RWPE2 (cell line): ENCODE measurements at regions not wholly inside any gene's neighbourhood (a gene's known extent, or its start where the extent isn't known, plus 50 kb on each side); places are given as distances from the start of the nearest gene placed in this dataset.
A peak's percentile ranks its signal among the peaks of the same experiment; 100 is the strongest.

Experiments used
- ATAC-seq: fragments of 200-7000 bp; cut with Tn5 transposase; 3 replicates; pipeline ENCODE4 v1.9.1; 2021; ENCODE audit warnings: low read depth
- DNase-seq: peaks from one replicate; pipeline ENCODE4 v3.0.0-alpha.2; 2020; ENCODE audit warnings: low spot score
- H3K27ac ChIP-seq: fragments of 450-650 bp; 2 replicates; pipeline ENCODE4 v1.5.1; 2017; ENCODE audit warnings: mild to moderate bottlenecking; ENCODE audit not compliant: poor library complexity, severe bottlenecking
- H3K27me3 ChIP-seq: fragments of 250-450 bp; sonication (Bioruptor Pico); 2 replicates; pipeline ENCODE4 v1.5.1; 2021; ENCODE audit warnings: mild to moderate bottlenecking, moderate library complexity; ENCODE audit not compliant: insufficient read depth, poor library complexity, severe bottlenecking
- H3K36me3 ChIP-seq: fragments of 250-450 bp; sonication (Bioruptor Pico); 2 replicates; pipeline ENCODE4 v1.5.1; 2020; ENCODE audit warnings: low read depth, mild to moderate bottlenecking, moderate library complexity
- H3K4me1 ChIP-seq: fragments of 250-450 bp; sonication (Bioruptor Pico); 2 replicates; pipeline ENCODE4 v1.5.1; 2021; ENCODE audit warnings: mild to moderate bottlenecking, moderate library complexity; ENCODE audit not compliant: insufficient read depth, poor library complexity, severe bottlenecking
- H3K4me3 ChIP-seq: fragments of 250-450 bp; sonication (Bioruptor Pico); 2 replicates; pipeline ENCODE4 v1.5.1; 2021; ENCODE audit warnings: mild to moderate bottlenecking, moderate library complexity; ENCODE audit not compliant: severe bottlenecking
- H3K9me3 ChIP-seq: fragments of 250-450 bp; sonication (Bioruptor Pico); 2 replicates; pipeline ENCODE4 v1.5.1; 2021; ENCODE audit warnings: mild to moderate bottlenecking, moderate library complexity; ENCODE audit not compliant: severe bottlenecking
- CTCF ChIP-seq: fragments of 450-650 bp; IDR thresholded peaks from one replicate; pipeline ENCODE4 v1.5.1; 2017; ENCODE audit warnings: mild to moderate bottlenecking, moderate library complexity; ENCODE audit not compliant: poor library complexity, severe bottlenecking

- Histone ChIP-seq H3K9me3 (no peaks in the 10 kb centered on the region), H3K27me3 (no peaks in the 10 kb centered on the region), H3K27ac (peak overlapping the region; percentile 7), H3K36me3 (no peaks in the 10 kb centered on the region), H3K4me3 (no peak overlapping the region), H3K4me1 (peaks cover 34% of the 10 kb centered on the region)
- DNase-seq (no peak), ATAC-seq (no peak)
- no peak for TF ChIP-seq CTCF
These were observed 312.1 kb upstream of the TGFBR2 start for GRCh38 chr3:30294241-30294667.

GRCh38 chr3:30297112-30297511, 309.3 kb upstream of the TGFBR2 start:
- no peak for TF ChIP-seq CTCF
- Histone ChIP-seq H3K4me1 (peaks cover 37% of the 10 kb centered on the region), H3K36me3 (no peaks in the 10 kb centered on the region), H3K27ac (no peak overlapping the region), H3K9me3 (no peaks in the 10 kb centered on the region), H3K4me3 (no peak overlapping the region), H3K27me3 (no peaks in the 10 kb centered on the region)
- DNase-seq: no peak
- no peak for ATAC-seq

- Histone ChIP-seq H3K9me3 (no peaks in the 10 kb centered on the region), H3K4me1 (peaks cover 25% of the 10 kb centered on the region), H3K27me3 (no peaks in the 10 kb centered on the region), H3K27ac (peak overlapping the region; percentile 94), H3K36me3 (no peaks in the 10 kb centered on the region), H3K4me3 (no peak overlapping the region)
- no peak for DNase-seq
- peak; percentile 88 for ATAC-seq
- TF ChIP-seq CTCF: no peak
These were observed 306.6 kb upstream of the TGFBR2 start for GRCh38 chr3:30299674-30300385.

- Histone ChIP-seq H3K4me3 (no peak overlapping the region), H3K27ac (peak overlapping the region; percentile 94), H3K27me3 (no peaks in the 10 kb centered on the region), H3K4me1 (peaks cover 29% of the 10 kb centered on the region), H3K36me3 (no peaks in the 10 kb centered on the region), H3K9me3 (no peaks in the 10 kb centered on the region)
- ATAC-seq: no peak
- no peak for TF ChIP-seq CTCF
- DNase-seq: no peak
These were observed 305.6 kb upstream of the TGFBR2 start for GRCh38 chr3:30300809-30301208.

GRCh38 chr3:30302027-30302426, 304.4 kb upstream of the TGFBR2 start:
- ATAC-seq: peak; percentile 69
- Histone ChIP-seq H3K36me3 (no peaks in the 10 kb centered on the region), H3K9me3 (no peaks in the 10 kb centered on the region)

More at GRCh38 chr3:30302027-30302426, 304.4 kb upstream of the TGFBR2 start:
- TF ChIP-seq CTCF: no peak
- H3K27me3 ChIP-seq: no peaks in the 10 kb centered on the region
- no peak for DNase-seq
- H3K27ac ChIP-seq: peak overlapping the region; percentile 94
- H3K4me3 ChIP-seq: no peak overlapping the region
- H3K4me1 ChIP-seq: peaks cover 29% of the 10 kb centered on the region
